DOHH2 (cell line): ENCODE measurements at regions not wholly inside any gene's neighbourhood (a gene's known extent, or its start where the extent isn't known, plus 50 kb on each side); places are given as distances from the start of the nearest gene placed in this dataset.

ENCODE experiments used
- H3F3A ChIP-seq: fragments of 200-600 bp; sonication (generic), shearing (Covaris generic); 2 replicates; pipeline ENCODE4 v1.6.0; 2016; ENCODE audit warnings: antibody characterized with exemption, mild to moderate bottlenecking; ENCODE audit not compliant: control insufficient read depth, insufficient read depth
- H3K27ac ChIP-seq: fragments of 200-600 bp; sonication (generic); 2 replicates; pipeline ENCODE4 v1.5.1; 2014; ENCODE audit warnings: low read depth, mild to moderate bottlenecking, low read length, moderate library complexity
- H3K27me3 ChIP-seq: fragments of 200-600 bp; sonication (generic); 2 replicates; pipeline ENCODE4 v1.6.1; 2014; ENCODE audit warnings: mild to moderate bottlenecking, low read length, mixed read lengths; ENCODE audit not compliant: control insufficient read depth
- H3K36me3 ChIP-seq: fragments of 200-600 bp; sonication (generic); 2 replicates; pipeline ENCODE4 v1.6.1; 2014; ENCODE audit warnings: mild to moderate bottlenecking, low read length, moderate library complexity, mixed read lengths; ENCODE audit not compliant: control insufficient read depth
- H3K4me1 ChIP-seq: fragments of 200-600 bp; sonication (generic); 2 replicates; pipeline ENCODE4 v1.6.1; 2014; ENCODE audit warnings: mild to moderate bottlenecking, low read length, mixed read lengths; ENCODE audit not compliant: control insufficient read depth
- H3K4me2 ChIP-seq: fragments of 200-600 bp; sonication (generic); 2 replicates; pipeline ENCODE4 v1.6.0; 2014; ENCODE audit warnings: mild to moderate bottlenecking, low read length, moderate library complexity
- H3K4me3 ChIP-seq: fragments of 200-600 bp; sonication (generic); 2 replicates; pipeline ENCODE4 v1.5.1; 2014; ENCODE audit warnings: mild to moderate bottlenecking, low read length, mixed read lengths
- H3K79me2 ChIP-seq: fragments of 200-600 bp; sonication (generic); 2 replicates; pipeline ENCODE4 v1.6.1; 2014; ENCODE audit warnings: mild to moderate bottlenecking, low read length, mixed read lengths; ENCODE audit not compliant: control insufficient read depth
- H3K9me2 ChIP-seq: fragments of 200-600 bp; sonication (generic); replicated peaks from 2 replicates; pipeline ENCODE4 v1.6.1; 2014; ENCODE audit warnings: mild to moderate bottlenecking, low read length, mixed read lengths; ENCODE audit not compliant: control insufficient read depth
- H3K9me3 ChIP-seq: fragments of 200-600 bp; sonication (generic); 2 replicates; pipeline ENCODE4 v1.6.1; 2014; ENCODE audit warnings: antibody characterized with exemption, low read length, mixed read lengths; ENCODE audit not compliant: control insufficient read depth, insufficient read depth
- H4K20me1 ChIP-seq: fragments of 200-600 bp; sonication (generic); 2 replicates; pipeline ENCODE4 v1.6.0; 2014; ENCODE audit warnings: low read depth, mild to moderate bottlenecking, antibody characterized with exemption, low read length, moderate library complexity; ENCODE audit not compliant: control insufficient read depth, insufficient read depth
- EZH2phosphoT487 ChIP-seq: fragments of 200-600 bp; sonication (generic); IDR thresholded peaks from 2 replicates; pipeline ENCODE4 v1.6.1; 2017; ENCODE audit warnings: borderline replicate concordance, mild to moderate bottlenecking, antibody characterized with exemption, low read length, moderate library complexity, mixed read lengths
- TF ChIP-seq, protein P1 (sequence below): fragments of 200-600 bp; sonication (generic); IDR thresholded peaks from one replicate; pipeline ENCODE4 v1.5.1; 2014; ENCODE audit warnings: antibody characterized with exemption, mild to moderate bottlenecking, low read depth, low read length; ENCODE audit not compliant: poor library complexity, severe bottlenecking

DNA sequence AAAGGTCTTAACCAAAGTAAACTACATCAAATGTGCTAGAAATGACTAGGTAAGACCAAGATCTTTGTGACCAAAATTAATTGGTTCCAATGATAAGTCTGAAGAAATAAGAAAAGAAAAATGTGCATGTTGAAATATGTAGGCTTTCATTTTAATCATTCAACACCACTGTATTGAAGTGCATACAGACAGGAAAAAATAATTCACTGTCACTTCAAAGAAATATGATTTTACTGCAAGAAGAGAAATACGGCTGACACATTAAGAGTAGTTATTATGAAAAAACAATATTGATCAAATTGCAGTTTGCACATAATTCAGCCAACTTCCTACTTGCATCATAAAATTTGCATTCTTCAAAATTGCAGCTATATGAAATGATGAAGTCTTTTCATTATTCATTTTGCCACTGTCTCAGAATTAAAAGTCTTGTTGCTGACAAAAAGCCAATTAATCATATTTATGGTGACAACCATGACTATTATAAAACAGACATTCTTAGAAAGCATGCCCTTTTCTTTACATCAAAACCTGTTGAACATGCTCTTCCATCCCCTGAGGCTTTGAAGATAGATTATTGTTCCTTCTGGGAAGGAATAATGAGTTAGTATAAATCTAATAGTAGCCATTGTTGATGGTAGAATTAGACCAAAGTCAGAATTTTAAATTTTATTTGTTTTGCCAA lies 405.9 kb upstream of the MAD2L1 start:
- Histone ChIP-seq H3K4me1 (no peaks in the 10 kb centered on the region), H3K27me3 (no peaks in the 10 kb centered on the region), H3K4me3 (no peak overlapping the region), H3K9me2 (no peaks in the 10 kb centered on the region), H4K20me1 (no peaks in the 10 kb centered on the region), H3K4me2 (no peak overlapping the region), H3K79me2 (no peaks in the 10 kb centered on the region), H3K27ac (no peak overlapping the region), H3K36me3 (no peaks in the 10 kb centered on the region), H3K9me3 (no peaks in the 10 kb centered on the region), H3F3A (no peaks in the 10 kb centered on the region)
- TF ChIP-seq, protein P1, sequence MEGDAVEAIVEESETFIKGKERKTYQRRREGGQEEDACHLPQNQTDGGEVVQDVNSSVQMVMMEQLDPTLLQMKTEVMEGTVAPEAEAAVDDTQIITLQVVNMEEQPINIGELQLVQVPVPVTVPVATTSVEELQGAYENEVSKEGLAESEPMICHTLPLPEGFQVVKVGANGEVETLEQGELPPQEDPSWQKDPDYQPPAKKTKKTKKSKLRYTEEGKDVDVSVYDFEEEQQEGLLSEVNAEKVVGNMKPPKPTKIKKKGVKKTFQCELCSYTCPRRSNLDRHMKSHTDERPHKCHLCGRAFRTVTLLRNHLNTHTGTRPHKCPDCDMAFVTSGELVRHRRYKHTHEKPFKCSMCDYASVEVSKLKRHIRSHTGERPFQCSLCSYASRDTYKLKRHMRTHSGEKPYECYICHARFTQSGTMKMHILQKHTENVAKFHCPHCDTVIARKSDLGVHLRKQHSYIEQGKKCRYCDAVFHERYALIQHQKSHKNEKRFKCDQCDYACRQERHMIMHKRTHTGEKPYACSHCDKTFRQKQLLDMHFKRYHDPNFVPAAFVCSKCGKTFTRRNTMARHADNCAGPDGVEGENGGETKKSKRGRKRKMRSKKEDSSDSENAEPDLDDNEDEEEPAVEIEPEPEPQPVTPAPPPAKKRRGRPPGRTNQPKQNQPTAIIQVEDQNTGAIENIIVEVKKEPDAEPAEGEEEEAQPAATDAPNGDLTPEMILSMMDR, result no peak
- no peak for TF ChIP-seq EZH2phosphoT487

DNA sequence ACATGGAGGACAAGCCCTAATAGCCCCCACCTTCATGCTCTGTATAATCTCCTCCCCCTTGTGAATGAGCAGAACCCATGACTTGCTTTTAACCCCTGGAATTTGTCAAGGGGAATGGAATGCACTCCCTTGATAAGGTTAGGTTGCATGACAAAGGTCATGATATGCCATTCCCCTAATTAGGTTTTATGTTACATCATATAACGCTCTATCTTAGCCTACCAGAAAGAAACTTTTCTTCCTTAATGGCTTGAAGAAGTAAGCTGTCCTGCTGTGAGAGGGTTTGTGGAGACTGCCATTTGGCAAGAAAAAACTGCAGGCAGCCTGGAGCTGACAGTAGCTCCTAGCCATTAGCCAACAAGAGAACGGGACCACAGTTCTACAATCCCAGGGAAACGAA lies 399.8 kb upstream of the MAD2L1 start:
- H3K9me2 ChIP-seq, result no peaks in the 10 kb centered on the region
- no peaks in the 10 kb centered on the region for H3K4me1 ChIP-seq
- TF ChIP-seq, protein P1, result no peak
- no peak for TF ChIP-seq EZH2phosphoT487
- H4K20me1 ChIP-seq, result no peaks in the 10 kb centered on the region
- H3K27me3 ChIP-seq, result no peaks in the 10 kb centered on the region
- no peaks in the 10 kb centered on the region for H3K36me3 ChIP-seq
- H3K79me2 ChIP-seq, result no peaks in the 10 kb centered on the region
- no peak overlapping the region for H3K4me3 ChIP-seq
- no peak overlapping the region for H3K27ac ChIP-seq
- H3K4me2 ChIP-seq, result no peak overlapping the region
- H3K9me3 ChIP-seq, result no peaks in the 10 kb centered on the region
- H3F3A ChIP-seq, result no peaks in the 10 kb centered on the region

DNA sequence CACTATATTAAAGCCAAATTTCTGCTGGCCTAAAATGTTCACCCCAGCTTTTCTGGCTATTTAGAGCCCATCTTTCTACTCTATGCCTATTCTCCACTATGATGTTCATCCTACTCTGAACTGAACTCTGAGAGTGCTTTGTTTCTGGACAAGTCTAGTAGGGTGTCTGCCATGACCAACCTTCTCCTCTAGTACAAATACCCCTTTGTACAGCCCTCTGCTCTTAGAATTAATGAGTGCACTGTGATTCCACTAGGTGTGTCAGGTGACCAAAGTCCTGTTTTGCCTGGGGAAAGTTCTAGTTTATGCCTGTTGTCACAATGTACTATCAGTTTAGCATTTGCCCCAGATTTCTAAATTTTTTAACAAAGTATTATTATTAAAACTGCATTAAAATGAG lies 388.1 kb upstream of the MAD2L1 start:
- H4K20me1 ChIP-seq, result no peaks in the 10 kb centered on the region
- H3K4me2 ChIP-seq, result no peak overlapping the region
- H3K4me1 ChIP-seq, result no peaks in the 10 kb centered on the region
- H3K4me3 ChIP-seq, result no peak overlapping the region
- no peaks in the 10 kb centered on the region for H3K9me2 ChIP-seq
- H3F3A ChIP-seq, result no peaks in the 10 kb centered on the region
- H3K27ac ChIP-seq, result no peak overlapping the region
- TF ChIP-seq, protein P1, result no peak
- no peak for TF ChIP-seq EZH2phosphoT487
- no peaks in the 10 kb centered on the region for H3K9me3 ChIP-seq
- no peaks in the 10 kb centered on the region for H3K27me3 ChIP-seq
- no peaks in the 10 kb centered on the region for H3K36me3 ChIP-seq
- H3K79me2 ChIP-seq, result no peaks in the 10 kb centered on the region
